ENCODE measurements at regions not wholly inside any gene's neighbourhood (a gene's known extent, or its start where the extent isn't known, plus 50 kb on each side); places are given as distances from the start of the nearest gene placed in this dataset.

- H3K9me3 Mint-ChIP-seq: peaks cover 12% of the 10 kb centered on the region
- H3K27ac Mint-ChIP-seq (ENCODE audit: low read depth): no peak overlapping the region
- no peak for DNase-seq (ENCODE audit: low spot score in 2 of 2)
- no peaks in the 10 kb centered on the region for H3K36me3 Mint-ChIP-seq (ENCODE audit: insufficient read depth)
- no peaks in the 10 kb centered on the region for H3K4me1 Mint-ChIP-seq
- no peak overlapping the region for H3K4me3 Mint-ChIP-seq
- ATAC-seq (replicated peaks; ENCODE audit: extremely low read depth, poor library complexity, severe bottlenecking): no peak
- H3K27me3 Mint-ChIP-seq: no peaks in the 10 kb centered on the region
These were observed 218.9 kb downstream of the PCDH7 start for GRCh38 chr4:30939069-30939468.

GRCh38 chr4:30939684-30940083 is 219.5 kb downstream of the PCDH7 start:
- ATAC-seq (replicated peaks; ENCODE audit: extremely low read depth, poor library complexity, severe bottlenecking) (no peak), DNase-seq (ENCODE audit: low spot score in 2 of 2) (no peak)
- Mint-ChIP-seq H3K27me3 (no peaks in the 10 kb centered on the region), H3K36me3 (ENCODE audit: insufficient read depth) (no peaks in the 10 kb centered on the region), H3K4me3 (no peak overlapping the region), H3K27ac (ENCODE audit: low read depth) (no peak overlapping the region), H3K4me1 (no peaks in the 10 kb centered on the region), H3K9me3 (peaks cover 12% of the 10 kb centered on the region)

DNA sequence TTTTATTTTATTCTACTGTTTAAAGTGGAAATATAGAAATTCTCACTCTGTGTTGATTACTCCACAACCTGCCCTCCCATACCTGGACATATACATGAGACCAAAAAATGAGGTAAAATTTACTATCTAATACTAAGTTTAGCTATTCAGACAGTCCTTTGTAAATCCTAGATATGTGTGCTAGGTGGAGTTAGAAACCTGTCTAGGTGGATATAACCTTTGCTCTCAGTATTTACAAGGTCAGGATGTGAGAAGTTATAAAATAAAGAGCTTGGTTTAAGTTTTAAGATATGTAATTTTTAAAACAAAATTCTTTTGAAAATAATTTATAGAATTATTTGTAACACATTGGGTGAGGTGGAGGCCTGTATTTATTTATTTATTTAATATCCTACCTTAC is 221.5 kb downstream of the PCDH7 start:
- Mint-ChIP-seq H3K36me3 (ENCODE audit: insufficient read depth) (no peaks in the 10 kb centered on the region), H3K9me3 (peaks cover 15% of the 10 kb centered on the region), H3K4me1 (no peaks in the 10 kb centered on the region), H3K27ac (ENCODE audit: low read depth) (no peak overlapping the region), H3K4me3 (no peak overlapping the region), H3K27me3 (no peaks in the 10 kb centered on the region)
- no peak for DNase-seq (ENCODE audit: low spot score in 2 of 2)
- ATAC-seq (replicated peaks; ENCODE audit: extremely low read depth, poor library complexity, severe bottlenecking): no peak

DNA sequence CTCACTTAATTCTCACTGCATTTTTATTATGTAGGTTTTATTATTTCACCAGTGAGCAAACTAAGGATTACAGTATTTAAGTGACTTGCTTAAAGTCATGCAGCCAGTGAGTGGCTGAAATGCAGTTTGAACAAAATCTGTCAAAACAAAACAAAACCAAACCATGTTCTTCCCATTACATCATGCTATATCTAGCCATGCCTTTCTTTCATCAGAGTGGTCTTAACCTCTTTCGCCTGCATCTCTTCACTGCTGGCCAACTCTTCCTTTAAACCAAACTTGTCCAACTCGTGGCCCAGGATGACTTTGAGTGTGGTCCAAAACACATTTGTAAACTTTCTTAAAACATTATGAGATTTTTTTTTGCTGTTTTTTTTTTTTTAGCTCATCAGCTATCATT is 223.2 kb downstream of the PCDH7 start:
- Mint-ChIP-seq H3K36me3 (ENCODE audit: insufficient read depth) (no peaks in the 10 kb centered on the region), H3K27ac (ENCODE audit: low read depth) (no peak overlapping the region), H3K4me1 (no peaks in the 10 kb centered on the region), H3K9me3 (peaks cover 19% of the 10 kb centered on the region), H3K27me3 (no peaks in the 10 kb centered on the region), H3K4me3 (no peak overlapping the region)
- ATAC-seq (replicated peaks; ENCODE audit: extremely low read depth, poor library complexity, severe bottlenecking) (no peak), DNase-seq (ENCODE audit: low spot score in 2 of 2) (no peak)

- ATAC-seq (replicated peaks; ENCODE audit: extremely low read depth, poor library complexity, severe bottlenecking): no peak
- Mint-ChIP-seq H3K27me3 (no peaks in the 10 kb centered on the region), H3K4me1 (no peaks in the 10 kb centered on the region)
These were observed 225.4 kb downstream of the PCDH7 start for GRCh38 chr4:30945586-30945985.

DNA sequence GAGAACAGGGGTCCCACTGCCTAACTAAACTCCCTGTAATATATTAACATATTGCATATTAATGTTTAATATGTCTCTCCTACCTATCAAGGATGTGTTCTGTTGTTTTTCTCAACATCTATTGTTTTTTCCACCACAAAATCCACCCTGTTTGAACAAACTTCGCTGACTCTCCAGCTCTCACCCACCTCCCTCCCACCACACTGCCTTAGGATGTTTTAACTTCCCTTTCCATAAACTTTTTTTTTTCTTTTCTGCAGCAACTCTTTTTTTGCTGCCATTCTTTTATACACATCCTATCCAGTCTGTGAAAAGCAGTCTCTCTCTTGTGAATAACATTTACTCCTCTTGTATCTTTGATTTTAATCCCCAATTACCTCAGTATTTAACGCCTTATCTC is 226.1 kb downstream of the PCDH7 start:
- no peak overlapping the region for H3K27ac Mint-ChIP-seq (ENCODE audit: low read depth)
- no peaks in the 10 kb centered on the region for H3K27me3 Mint-ChIP-seq
- ATAC-seq (replicated peaks; ENCODE audit: extremely low read depth, poor library complexity, severe bottlenecking): no peak
- peaks cover 19% of the 10 kb centered on the region for H3K9me3 Mint-ChIP-seq
- DNase-seq (ENCODE audit: low spot score in 2 of 2): no peak
- no peaks in the 10 kb centered on the region for H3K36me3 Mint-ChIP-seq (ENCODE audit: insufficient read depth)
- H3K4me3 Mint-ChIP-seq: no peak overlapping the region
- no peaks in the 10 kb centered on the region for H3K4me1 Mint-ChIP-seq

More at GRCh38 chr4:30945586-30945985, 225.4 kb downstream of the PCDH7 start:
- Mint-ChIP-seq H3K36me3 (ENCODE audit: insufficient read depth) (no peaks in the 10 kb centered on the region), H3K27ac (ENCODE audit: low read depth) (no peak overlapping the region), H3K4me3 (no peak overlapping the region), H3K9me3 (peaks cover 19% of the 10 kb centered on the region)
- DNase-seq (ENCODE audit: low spot score in 2 of 2): no peak

GRCh38 chr4:30948653-30949052 is 228.5 kb downstream of the PCDH7 start:
- Mint-ChIP-seq H3K4me1 (no peaks in the 10 kb centered on the region), H3K9me3 (peaks cover 15% of the 10 kb centered on the region), H3K4me3 (no peak overlapping the region), H3K36me3 (ENCODE audit: insufficient read depth) (no peaks in the 10 kb centered on the region), H3K27me3 (no peaks in the 10 kb centered on the region), H3K27ac (ENCODE audit: low read depth) (no peak overlapping the region)
- DNase-seq (ENCODE audit: low spot score in 2 of 2) (no peak), ATAC-seq (replicated peaks; ENCODE audit: extremely low read depth, poor library complexity, severe bottlenecking) (no peak)

- no peak overlapping the region for H3K27ac Mint-ChIP-seq (ENCODE audit: low read depth)
- H3K4me1 Mint-ChIP-seq: no peaks in the 10 kb centered on the region
- ATAC-seq (replicated peaks; ENCODE audit: extremely low read depth, poor library complexity, severe bottlenecking): no peak
- no peaks in the 10 kb centered on the region for H3K27me3 Mint-ChIP-seq
- DNase-seq (ENCODE audit: low spot score in 2 of 2): no peak
- no peak overlapping the region for H3K4me3 Mint-ChIP-seq
- peaks cover 11% of the 10 kb centered on the region for H3K9me3 Mint-ChIP-seq
- H3K36me3 Mint-ChIP-seq (ENCODE audit: insufficient read depth): no peaks in the 10 kb centered on the region
These were observed 230.6 kb downstream of the PCDH7 start for GRCh38 chr4:30950737-30951136.

- Mint-ChIP-seq H3K4me3 (no peak overlapping the region), H3K27me3 (no peaks in the 10 kb centered on the region), H3K9me3 (peaks cover 1% of the 10 kb centered on the region), H3K4me1 (no peaks in the 10 kb centered on the region), H3K27ac (ENCODE audit: low read depth) (no peak overlapping the region), H3K36me3 (ENCODE audit: insufficient read depth) (no peaks in the 10 kb centered on the region)
- DNase-seq (ENCODE audit: low spot score in 2 of 2) (no peak), ATAC-seq (replicated peaks; ENCODE audit: extremely low read depth, poor library complexity, severe bottlenecking) (no peak)
These were observed 232.5 kb downstream of the PCDH7 start for GRCh38 chr4:30952526-30953219.

DNA sequence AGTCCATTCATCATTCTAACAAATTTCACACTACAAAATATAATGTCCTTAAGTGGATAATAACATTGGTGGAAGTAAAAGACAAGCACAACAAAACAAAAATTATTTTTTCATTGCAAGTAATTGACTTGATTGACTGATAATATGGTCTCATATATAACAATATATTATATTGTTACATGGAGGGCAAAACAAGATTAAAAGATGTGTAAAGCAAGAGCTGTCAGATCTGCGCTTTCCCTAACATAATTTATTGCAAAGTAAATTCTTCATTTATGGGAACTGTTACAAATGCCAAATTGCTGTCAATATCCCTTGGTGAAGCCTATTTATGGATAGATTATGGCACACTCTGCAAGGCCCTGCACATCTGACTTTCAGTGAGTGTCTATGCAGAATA is 233.6 kb downstream of the PCDH7 start:
- Mint-ChIP-seq H3K27ac (ENCODE audit: low read depth) (no peak overlapping the region), H3K9me3 (peaks cover 5% of the 10 kb centered on the region), H3K27me3 (no peaks in the 10 kb centered on the region), H3K4me1 (no peaks in the 10 kb centered on the region), H3K4me3 (no peak overlapping the region), H3K36me3 (ENCODE audit: insufficient read depth) (no peaks in the 10 kb centered on the region)
- ATAC-seq (replicated peaks; ENCODE audit: extremely low read depth, poor library complexity, severe bottlenecking): no peak
- no peak for DNase-seq (ENCODE audit: low spot score in 2 of 2)

- H3K36me3 Mint-ChIP-seq (ENCODE audit: insufficient read depth): no peaks in the 10 kb centered on the region
- no peak for ATAC-seq (replicated peaks; ENCODE audit: extremely low read depth, poor library complexity, severe bottlenecking)
- no peaks in the 10 kb centered on the region for H3K4me1 Mint-ChIP-seq
- peaks cover 16% of the 10 kb centered on the region for H3K9me3 Mint-ChIP-seq
- H3K27me3 Mint-ChIP-seq: no peaks in the 10 kb centered on the region
- H3K4me3 Mint-ChIP-seq: no peak overlapping the region
- no peak for DNase-seq (ENCODE audit: low spot score in 2 of 2)
- no peak overlapping the region for H3K27ac Mint-ChIP-seq (ENCODE audit: low read depth)
These were observed 236.7 kb downstream of the PCDH7 start for GRCh38 chr4:30956916-30957315.

DNA sequence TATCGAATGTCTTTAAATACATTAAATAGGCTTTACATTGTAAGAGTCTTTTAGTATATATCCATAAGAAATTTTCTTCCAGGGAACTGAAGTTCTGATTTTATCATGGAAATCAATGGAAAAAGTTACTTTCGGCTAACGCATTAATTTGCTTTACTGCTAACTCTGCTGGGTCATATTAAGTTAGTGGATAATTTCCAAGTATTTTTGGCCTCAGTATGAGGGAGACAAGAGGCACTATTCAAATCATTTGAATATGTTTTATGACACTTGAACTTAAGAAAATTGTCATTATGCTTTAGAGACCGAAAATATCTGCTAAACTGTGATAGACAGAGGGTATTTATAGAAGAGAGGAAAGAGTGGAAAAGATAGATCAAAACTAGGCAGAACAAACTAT is 237.5 kb downstream of the PCDH7 start:
- no peaks in the 10 kb centered on the region for H3K27me3 Mint-ChIP-seq
- ATAC-seq (replicated peaks; ENCODE audit: extremely low read depth, poor library complexity, severe bottlenecking) (no peak), DNase-seq (ENCODE audit: low spot score in 2 of 2) (no peak)
- no peaks in the 10 kb centered on the region for H3K36me3 Mint-ChIP-seq (ENCODE audit: insufficient read depth)
- no peaks in the 10 kb centered on the region for H3K4me1 Mint-ChIP-seq
- H3K9me3 Mint-ChIP-seq: peaks cover 22% of the 10 kb centered on the region
- H3K4me3 Mint-ChIP-seq: no peak overlapping the region
- H3K27ac Mint-ChIP-seq (ENCODE audit: low read depth): no peak overlapping the region

DNA sequence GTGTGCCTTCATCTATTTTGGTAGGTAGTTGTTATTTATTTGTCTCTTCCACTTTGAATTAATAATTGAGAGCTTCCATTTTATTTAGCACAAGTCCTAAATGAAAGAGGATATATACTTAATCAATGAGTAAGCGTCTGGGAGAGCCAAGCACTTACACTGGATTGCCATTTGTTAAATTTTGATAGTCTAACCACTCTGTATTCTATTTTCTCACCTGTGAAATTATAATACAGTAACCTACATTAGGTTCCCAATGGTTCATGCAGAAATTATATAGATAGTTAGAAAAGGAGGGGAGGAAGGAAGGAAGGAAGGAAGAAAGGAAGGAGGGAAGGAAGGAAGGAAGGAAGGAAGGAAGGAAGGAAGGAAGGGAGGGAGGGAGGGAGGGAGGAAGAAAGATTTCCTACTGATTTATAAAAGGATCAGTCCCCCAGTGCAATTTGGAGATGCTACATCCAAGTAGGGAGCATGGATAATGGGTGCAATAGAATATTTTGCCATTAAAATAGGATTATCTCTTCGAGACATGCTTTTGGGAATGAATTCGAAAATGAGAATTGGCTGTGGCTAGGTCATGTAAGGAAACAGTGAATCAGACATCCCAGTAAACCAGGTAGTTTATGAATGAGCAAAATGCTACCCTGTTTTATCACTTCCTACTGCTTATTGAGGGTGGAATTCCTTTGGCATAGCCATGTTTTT is 239.8 kb downstream of the PCDH7 start:
- DNase-seq (ENCODE audit: low spot score in 2 of 2) (no peak), ATAC-seq (replicated peaks; ENCODE audit: extremely low read depth, poor library complexity, severe bottlenecking) (no peak)
- peaks cover 22% of the 10 kb centered on the region for H3K9me3 Mint-ChIP-seq
- no peak overlapping the region for H3K27ac Mint-ChIP-seq (ENCODE audit: low read depth)
- no peaks in the 10 kb centered on the region for H3K27me3 Mint-ChIP-seq
- H3K4me1 Mint-ChIP-seq: no peaks in the 10 kb centered on the region
- H3K4me3 Mint-ChIP-seq: no peak overlapping the region
- no peaks in the 10 kb centered on the region for H3K36me3 Mint-ChIP-seq (ENCODE audit: insufficient read depth)
